Mesothelial cell of epicardium (in vitro differentiated cells): ENCODE measurements at regions not wholly inside any gene's neighbourhood (a gene's known extent, or its start where the extent isn't known, plus 50 kb on each side); places are given as distances from the start of the nearest gene placed in this dataset.

Experiments used
- DNase-seq, 2 experiments: peaks; one replicate each; pipeline ENCODE4 v3.0.0; 2021; ENCODE audit warnings: low spot score in 2 of 2; ENCODE audit not compliant: unreplicated experiment in 2 of 2
- H3K27ac Mint-ChIP-seq: 2 replicates; pipeline ENCODE4 v1.8.0; 2021; ENCODE audit warnings: mixed read lengths
- H3K27me3 Mint-ChIP-seq: 2 replicates; pipeline ENCODE4 v1.8.0; 2021; ENCODE audit warnings: low read depth, mixed read lengths
- H3K36me3 Mint-ChIP-seq: 2 replicates; pipeline ENCODE4 v1.8.0; 2021; ENCODE audit warnings: mixed read lengths
- H3K4me1 Mint-ChIP-seq: 2 replicates; pipeline ENCODE4 v1.8.0; 2021; ENCODE audit warnings: mixed read lengths
- H3K4me3 Mint-ChIP-seq: 2 replicates; pipeline ENCODE4 v1.8.0; 2021; ENCODE audit warnings: mild to moderate bottlenecking, moderate library complexity, mixed read lengths
- H3K9me3 Mint-ChIP-seq: 2 replicates; pipeline ENCODE4 v1.8.0; 2021; ENCODE audit warnings: mixed read lengths
- CTCF ChIP-seq: fragments of 200-600 bp; sonication (generic); IDR thresholded peaks from one replicate; pipeline ENCODE4 v1.5.0; 2021; ENCODE audit warnings: antibody characterized with exemption; ENCODE audit not compliant: unreplicated experiment

DNA sequence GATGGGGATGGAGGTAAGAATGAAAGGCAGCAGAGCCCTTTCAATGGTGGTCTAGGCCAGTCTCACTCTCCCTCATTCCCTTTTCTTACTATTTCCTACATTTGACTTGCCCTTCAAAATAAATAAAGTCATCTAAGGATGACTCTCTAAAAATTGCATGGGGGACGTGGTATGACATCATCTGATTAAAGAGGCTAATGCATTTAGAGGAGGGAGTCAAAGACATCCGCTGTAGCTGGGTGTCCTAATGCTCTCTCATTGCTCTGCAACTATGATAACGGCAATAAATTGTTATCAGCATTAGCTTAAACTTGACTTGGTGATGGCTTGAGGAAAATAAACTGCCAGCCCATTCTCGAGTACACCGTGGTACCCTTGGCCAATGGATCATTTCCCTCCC is 225.6 kb upstream of the PBX1 start:
- H3K4me1 Mint-ChIP-seq = peaks cover 11% of the 10 kb centered on the region
- no peak overlapping the region for H3K4me3 Mint-ChIP-seq
- H3K27ac Mint-ChIP-seq = no peak overlapping the region
- H3K36me3 Mint-ChIP-seq = no peaks in the 10 kb centered on the region
- no peak for TF ChIP-seq CTCF
- DNase-seq = no peak
- peaks cover 3% of the 10 kb centered on the region for H3K9me3 Mint-ChIP-seq
- no peaks in the 10 kb centered on the region for H3K27me3 Mint-ChIP-seq

DNA sequence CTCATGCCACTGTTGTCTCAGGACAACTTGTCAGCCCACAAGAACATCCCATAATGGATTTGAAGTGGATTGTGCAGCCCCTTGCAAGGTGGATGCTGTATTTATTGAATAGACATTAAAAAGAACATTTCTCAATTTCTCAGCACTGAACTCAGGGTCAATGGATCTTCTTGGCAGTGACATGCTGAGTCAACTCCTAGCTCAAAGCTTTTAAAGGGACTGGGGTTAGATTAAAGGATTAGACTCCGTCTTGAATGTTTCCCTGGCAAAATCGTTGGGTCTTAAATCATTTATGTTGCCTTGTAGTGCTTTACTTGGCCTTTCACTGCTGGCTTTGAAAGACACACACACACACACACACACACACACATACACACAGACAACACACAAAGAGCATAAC is 221.6 kb upstream of the PBX1 start:
- Mint-ChIP-seq H3K27ac (peak overlapping the region; percentile 10), H3K9me3 (peaks cover 10% of the 10 kb centered on the region), H3K4me3 (no peak overlapping the region), H3K4me1 (peaks cover 11% of the 10 kb centered on the region), H3K36me3 (no peaks in the 10 kb centered on the region), H3K27me3 (no peaks in the 10 kb centered on the region)
- DNase-seq = no peak
- TF ChIP-seq CTCF = no peak

DNA sequence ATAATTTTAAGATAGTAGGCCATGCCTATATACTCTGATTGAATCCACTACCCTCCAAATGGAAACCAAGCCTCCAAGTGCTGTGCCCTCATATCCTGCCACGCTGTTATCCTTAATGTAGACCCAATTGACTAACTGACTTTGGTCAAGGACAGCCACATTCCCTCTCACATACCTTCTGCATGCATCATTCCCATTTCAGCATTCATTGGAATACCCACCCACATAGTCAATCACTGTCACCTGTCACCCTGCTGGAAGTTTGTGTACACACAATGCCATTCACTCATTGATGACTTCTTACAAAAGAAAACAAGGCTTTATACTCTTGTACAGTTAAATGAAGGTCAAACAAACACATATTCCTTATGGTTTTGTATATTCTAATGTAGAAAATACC is 221.1 kb upstream of the PBX1 start:
- H3K4me3 Mint-ChIP-seq = no peak overlapping the region
- H3K27ac Mint-ChIP-seq = peak overlapping the region; percentile 10
- H3K9me3 Mint-ChIP-seq = peaks cover 10% of the 10 kb centered on the region
- no peaks in the 10 kb centered on the region for H3K27me3 Mint-ChIP-seq
- H3K4me1 Mint-ChIP-seq = peaks cover 11% of the 10 kb centered on the region
- H3K36me3 Mint-ChIP-seq = no peaks in the 10 kb centered on the region
- no peak for DNase-seq
- TF ChIP-seq CTCF = no peak

DNA sequence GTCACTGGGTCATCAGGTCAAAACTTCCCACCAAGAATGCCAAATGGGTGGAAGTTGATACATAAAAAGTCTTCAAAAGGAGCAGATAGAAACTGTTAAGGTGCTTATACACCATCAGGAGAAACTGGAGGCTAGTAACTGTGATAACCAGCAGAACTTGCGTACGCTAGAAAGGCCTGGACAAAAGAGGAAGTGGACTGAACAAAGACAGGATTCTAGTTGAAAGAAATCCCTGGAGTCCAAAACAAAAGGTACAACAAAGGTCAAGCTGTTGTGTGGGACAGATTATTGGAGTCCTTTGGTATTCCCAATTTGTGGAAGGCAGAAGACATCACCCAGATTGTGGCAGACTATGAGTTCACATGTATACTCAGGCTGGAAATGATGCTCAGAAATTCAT is 215.8 kb upstream of the PBX1 start:
- Mint-ChIP-seq H3K4me3 (no peak overlapping the region), H3K27me3 (no peaks in the 10 kb centered on the region), H3K27ac (no peak overlapping the region), H3K36me3 (peaks cover 10% of the 10 kb centered on the region), H3K9me3 (peaks cover 23% of the 10 kb centered on the region), H3K4me1 (peaks cover 7% of the 10 kb centered on the region)
- DNase-seq = no peak
- TF ChIP-seq CTCF = no peak

- Mint-ChIP-seq H3K36me3 (peaks cover 28% of the 10 kb centered on the region), H3K9me3 (peaks cover 50% of the 10 kb centered on the region), H3K27me3 (no peaks in the 10 kb centered on the region), H3K4me3 (no peak overlapping the region), H3K27ac (no peak overlapping the region), H3K4me1 (peaks cover 7% of the 10 kb centered on the region)
- no peak for TF ChIP-seq CTCF
- DNase-seq = no peak
These were observed 211.0 kb upstream of the PBX1 start for GRCh38 chr1:164347980-164348379.

- no peaks in the 10 kb centered on the region for H3K36me3 Mint-ChIP-seq
- H3K4me1 Mint-ChIP-seq = no peaks in the 10 kb centered on the region
- TF ChIP-seq CTCF = no peak
- H3K9me3 Mint-ChIP-seq = peaks cover 29% of the 10 kb centered on the region
- no peak overlapping the region for H3K27ac Mint-ChIP-seq
- DNase-seq = no peak
- H3K27me3 Mint-ChIP-seq = no peaks in the 10 kb centered on the region
- H3K4me3 Mint-ChIP-seq = no peak overlapping the region
These were observed 202.5 kb upstream of the PBX1 start for GRCh38 chr1:164356511-164356910.
